Thoracic aorta (tissue), 2 donors: ENCODE measurements at regions not wholly inside any gene's neighbourhood (a gene's known extent, or its start where the extent isn't known, plus 50 kb on each side); places are given as distances from the start of the nearest gene placed in this dataset.
"Not testable (repeated sequence)": the region's sequence is repeated elsewhere in the genome, so short reads cannot be mapped to it uniquely, and the experiment has no call there.

Experiments
- ATAC-seq: fragments of 150-250 bp; one replicate; pipeline ENCODE4 v1.8.0; 2017; ENCODE audit warnings: low read depth; ENCODE audit not compliant: insufficient number of reproducible peaks, low FRiP score
- DNase-seq: peaks from one replicate; pipeline ENCODE4 v3.0.0-alpha.2; 2020; ENCODE audit warnings: low spot score
- H3K27ac ChIP-seq, 2 donors: fragments of 200-600 bp; sonication (generic); 1 replicate in 1 of 2; 2 replicates in 1 of 2; pipeline ENCODE4 v1.5.1; 2016; ENCODE audit warnings: mild to moderate bottlenecking in 2 of 2, moderate library complexity in 2 of 2
- H3K27me3 ChIP-seq: fragments of 200-600 bp; sonication (generic); replicated peaks from 2 replicates; pipeline ENCODE4 v1.6.0; 2016; ENCODE audit warnings: mild to moderate bottlenecking; ENCODE audit not compliant: insufficient read depth
- H3K36me3 ChIP-seq: fragments of 200-600 bp; sonication (generic); one replicate; pipeline ENCODE4 v1.5.1; 2016
- H3K4me1 ChIP-seq, 2 donors: fragments of 200-600 bp; sonication (generic); 1 replicate in 1 of 2; 2 replicates in 1 of 2; pipeline versions ENCODE4 v1.5.1 to v1.6.0; 2016; ENCODE audit warnings: low read depth in 2 of 2, mild to moderate bottlenecking in 1 of 2; ENCODE audit not compliant: control insufficient read depth in 1 of 2
- H3K4me3 ChIP-seq: fragments of 200-600 bp; sonication (generic); 2 replicates; pipeline ENCODE4 v1.5.1; 2016; ENCODE audit warnings: mild to moderate bottlenecking
- H3K9me3 ChIP-seq: fragments of 200-600 bp; sonication (generic); 2 replicates; pipeline ENCODE4 v1.5.1; 2016
- TF ChIP-seq, protein P1 (sequence below): fragments of 200-600 bp; sonication (generic); IDR thresholded peaks from one replicate; pipeline ENCODE4 v1.5.1; 2019; ENCODE audit warnings: antibody characterized with exemption

DNA sequence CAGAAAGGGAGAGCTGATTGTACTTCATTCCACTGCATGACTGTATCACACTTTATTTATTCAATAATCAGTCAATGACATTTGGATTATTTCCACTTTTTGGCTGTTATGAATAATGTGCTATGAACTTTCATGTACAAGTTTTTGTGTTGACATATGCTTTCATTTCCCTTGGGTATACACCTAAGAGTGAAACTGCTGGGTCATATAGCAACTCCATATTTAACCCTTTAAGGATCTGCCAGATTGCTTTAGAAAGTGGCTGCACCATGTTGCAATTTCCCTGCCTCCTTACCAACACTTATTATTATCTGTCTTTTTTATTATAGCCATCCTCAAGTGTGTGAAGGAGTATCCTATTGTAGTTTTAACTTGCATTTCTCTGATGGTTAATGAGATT, 108.8 kb upstream of the KCNK1 start:
- TF ChIP-seq, protein P1, sequence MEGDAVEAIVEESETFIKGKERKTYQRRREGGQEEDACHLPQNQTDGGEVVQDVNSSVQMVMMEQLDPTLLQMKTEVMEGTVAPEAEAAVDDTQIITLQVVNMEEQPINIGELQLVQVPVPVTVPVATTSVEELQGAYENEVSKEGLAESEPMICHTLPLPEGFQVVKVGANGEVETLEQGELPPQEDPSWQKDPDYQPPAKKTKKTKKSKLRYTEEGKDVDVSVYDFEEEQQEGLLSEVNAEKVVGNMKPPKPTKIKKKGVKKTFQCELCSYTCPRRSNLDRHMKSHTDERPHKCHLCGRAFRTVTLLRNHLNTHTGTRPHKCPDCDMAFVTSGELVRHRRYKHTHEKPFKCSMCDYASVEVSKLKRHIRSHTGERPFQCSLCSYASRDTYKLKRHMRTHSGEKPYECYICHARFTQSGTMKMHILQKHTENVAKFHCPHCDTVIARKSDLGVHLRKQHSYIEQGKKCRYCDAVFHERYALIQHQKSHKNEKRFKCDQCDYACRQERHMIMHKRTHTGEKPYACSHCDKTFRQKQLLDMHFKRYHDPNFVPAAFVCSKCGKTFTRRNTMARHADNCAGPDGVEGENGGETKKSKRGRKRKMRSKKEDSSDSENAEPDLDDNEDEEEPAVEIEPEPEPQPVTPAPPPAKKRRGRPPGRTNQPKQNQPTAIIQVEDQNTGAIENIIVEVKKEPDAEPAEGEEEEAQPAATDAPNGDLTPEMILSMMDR: no peak
- H3K36me3 ChIP-seq: no peaks in the 10 kb centered on the region
- ATAC-seq: no peak
- no peaks in the 10 kb centered on the region for H3K9me3 ChIP-seq
- H3K27me3 ChIP-seq: no peaks in the 10 kb centered on the region
- no peak overlapping the region for H3K27ac ChIP-seq
- DNase-seq: no peak
- H3K4me1 ChIP-seq: no peaks in the 10 kb centered on the region
- no peak overlapping the region for H3K4me3 ChIP-seq

DNA sequence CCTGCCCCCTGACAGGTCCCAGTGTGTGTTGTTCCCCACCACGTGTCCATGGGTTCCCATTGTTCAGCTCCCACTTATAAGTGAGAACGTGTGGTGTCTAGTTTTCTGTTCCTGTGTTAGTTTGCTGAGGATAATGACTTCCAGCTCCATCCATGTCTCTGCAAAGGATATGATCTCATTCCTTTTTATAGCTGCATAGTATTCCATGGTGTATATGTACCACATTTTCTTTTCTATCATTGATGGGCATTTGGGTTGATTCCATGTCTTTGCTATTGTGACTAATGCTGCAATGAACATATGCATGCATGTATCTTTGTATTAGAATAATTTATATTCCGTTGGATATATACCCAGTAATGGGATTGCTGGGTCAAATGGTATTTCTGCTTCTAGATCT, 108.0 kb upstream of the KCNK1 start:
- not testable (repeated sequence) for H3K4me1 ChIP-seq, H3K4me3 ChIP-seq, H3K27ac ChIP-seq, H3K9me3 ChIP-seq, H3K36me3 ChIP-seq, DNase-seq, ATAC-seq, H3K27me3 ChIP-seq

DNA sequence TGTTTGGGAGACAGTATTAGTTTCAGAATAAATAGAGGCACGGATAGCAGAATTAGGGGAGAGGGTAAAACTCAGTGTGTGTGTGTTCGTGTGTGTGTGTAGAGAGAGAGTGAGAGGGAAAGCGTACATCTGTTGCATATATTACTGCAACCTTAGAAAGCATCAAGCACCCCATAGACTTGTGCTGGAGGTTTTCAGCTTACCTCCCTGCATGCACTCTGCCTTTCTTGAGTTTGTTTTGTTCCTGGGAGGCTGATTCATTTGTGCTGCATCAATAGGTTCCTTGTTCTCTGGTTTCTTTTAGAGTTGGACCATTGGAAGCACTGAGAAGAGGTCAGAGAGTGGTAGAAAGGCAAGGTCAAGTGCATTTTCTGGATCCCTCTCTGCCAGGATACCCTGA, 104.4 kb upstream of the KCNK1 start:
- Histone ChIP-seq H3K9me3 (no peaks in the 10 kb centered on the region), H3K36me3 (no peaks in the 10 kb centered on the region), H3K27ac (no peak overlapping the region), H3K4me1 (no peaks in the 10 kb centered on the region), H3K4me3 (no peak overlapping the region), H3K27me3 (no peaks in the 10 kb centered on the region)
- DNase-seq: no peak
- TF ChIP-seq, protein P1: no peak
- no peak for ATAC-seq

DNA sequence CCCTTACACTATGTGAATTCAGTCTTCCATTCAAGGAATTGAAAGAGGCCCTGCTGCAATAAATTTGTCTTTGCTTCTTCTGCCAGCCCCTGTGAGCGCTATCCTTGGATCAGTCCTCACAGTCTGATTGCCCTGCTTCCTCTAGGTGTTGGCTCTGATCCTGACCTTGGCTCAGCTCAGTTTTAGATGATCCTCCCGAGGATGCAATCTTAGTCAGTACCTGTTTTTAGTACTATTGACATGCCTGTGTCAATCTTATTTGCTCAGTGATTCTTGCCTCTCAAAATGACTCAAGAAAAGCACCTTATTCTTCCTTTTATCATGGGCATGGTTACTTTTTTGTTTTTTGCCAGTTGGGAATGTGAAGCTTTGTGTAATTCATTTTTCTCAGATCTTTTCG, 101.4 kb upstream of the KCNK1 start:
- Histone ChIP-seq H3K4me1 (no peaks in the 10 kb centered on the region), H3K27ac (no peak overlapping the region), H3K4me3 (no peak overlapping the region), H3K27me3 (no peaks in the 10 kb centered on the region), H3K9me3 (no peaks in the 10 kb centered on the region), H3K36me3 (no peaks in the 10 kb centered on the region)
- no peak for DNase-seq
- TF ChIP-seq, protein P1: no peak
- no peak for ATAC-seq

DNA sequence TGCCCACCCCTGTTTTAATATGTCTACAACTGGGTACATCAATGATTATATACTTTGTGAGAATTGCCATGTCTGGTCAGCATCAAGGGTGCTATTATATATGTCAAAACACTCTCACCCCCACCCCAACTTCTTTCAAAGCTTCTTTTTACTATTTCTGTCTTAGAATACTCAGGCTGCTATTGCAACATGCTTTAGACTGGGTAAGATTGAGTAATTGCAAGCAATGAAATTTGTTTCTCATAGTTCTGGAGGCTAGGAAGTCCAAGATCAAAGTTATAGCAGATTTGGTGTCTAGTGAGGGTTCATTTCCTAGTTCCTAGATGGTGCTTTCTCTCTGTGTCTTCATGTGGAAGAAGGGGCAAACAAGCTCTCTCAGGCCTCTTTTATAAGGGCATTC, 100.5 kb upstream of the KCNK1 start:
- no peak for DNase-seq
- ATAC-seq: no peak
- Histone ChIP-seq H3K9me3 (no peaks in the 10 kb centered on the region), H3K4me1 (no peaks in the 10 kb centered on the region), H3K27ac (no peak overlapping the region), H3K4me3 (no peak overlapping the region), H3K36me3 (no peaks in the 10 kb centered on the region), H3K27me3 (no peaks in the 10 kb centered on the region)
- TF ChIP-seq, protein P1: no peak

DNA sequence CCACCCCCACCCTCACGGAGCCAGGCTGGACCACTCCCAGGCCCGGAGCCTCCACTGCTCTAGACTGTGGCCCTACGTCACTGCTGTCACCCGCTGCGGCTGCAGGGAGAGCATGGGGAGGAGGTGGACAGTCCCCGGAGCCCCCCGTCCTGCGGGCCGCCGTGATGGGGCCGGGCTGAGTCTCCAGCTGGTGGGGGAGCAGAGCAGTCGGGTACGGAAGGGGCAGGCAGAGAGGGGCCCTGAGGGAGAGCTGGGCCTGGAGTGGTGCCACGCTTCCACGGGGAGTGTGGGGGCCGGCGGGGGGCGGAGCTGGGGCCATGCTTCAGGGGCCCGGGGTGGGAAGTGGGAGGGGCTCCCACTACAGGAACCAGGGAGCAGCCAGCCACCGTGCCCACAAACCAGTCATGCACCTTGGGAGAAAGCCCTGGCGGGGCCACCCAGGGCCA, 98.9 kb upstream of the KCNK1 start:
- Histone ChIP-seq H3K27me3 (no peaks in the 10 kb centered on the region), H3K27ac (no peak overlapping the region), H3K4me3 (no peak overlapping the region), H3K9me3 (no peaks in the 10 kb centered on the region), H3K4me1 (no peaks in the 10 kb centered on the region), H3K36me3 (no peaks in the 10 kb centered on the region)
- ATAC-seq: no peak
- TF ChIP-seq, protein P1: no peak
- no peak for DNase-seq
